Activated CD8-positive, alpha-beta memory T cell treated with anti-CD3 and anti-CD28 coated beads, Interleukin-2, amount 10 ng/mL, durations not matched to agents 7 days and 5 days (primary cell): ENCODE measurements at regions not wholly inside any gene's neighbourhood (a gene's known extent, or its start where the extent isn't known, plus 50 kb on each side); places are given as distances from the start of the nearest gene placed in this dataset.

Experiments
- ATAC-seq: fragments of 150-1000 bp; cut with Tn5 transposase; one replicate; pipeline ENCODE4 v1.10.0; 2021; ENCODE audit warnings: moderate library complexity
- CTCF ChIA-PET: fragments of 350-600 bp; sonication (Branson Sonifier 250); formaldehyde crosslinking; loops from one replicate; lab custom pipeline; 2021; ENCODE audit warnings: antibody characterized with exemption; lab: Charles Lee
- DNase-seq: peaks from one replicate; pipeline ENCODE4 v3.0.0-alpha.2; 2020
- H3K27ac Mint-ChIP-seq: one replicate; pipeline ENCODE4 v1.8.0; 2021; ENCODE audit warnings: mild to moderate bottlenecking, mixed read lengths
- H3K27me3 Mint-ChIP-seq: one replicate; pipeline ENCODE4 v1.8.0; 2021; ENCODE audit warnings: mixed read lengths
- H3K36me3 Mint-ChIP-seq: one replicate; pipeline ENCODE4 v1.8.0; 2021; ENCODE audit warnings: mild to moderate bottlenecking, mixed read lengths
- H3K4me1 Mint-ChIP-seq: one replicate; pipeline ENCODE4 v1.8.0; 2021; ENCODE audit warnings: mixed read lengths
- H3K4me3 Mint-ChIP-seq: one replicate; pipeline ENCODE4 v1.8.0; 2021; ENCODE audit warnings: mild to moderate bottlenecking, moderate library complexity, mixed read lengths
- H3K9me3 Mint-ChIP-seq: one replicate; pipeline ENCODE4 v1.8.0; 2022; ENCODE audit warnings: low read depth, mixed read lengths

- no peaks in the 10 kb centered on the region for H3K27me3 Mint-ChIP-seq
- DNase-seq: no peak
- CTCF ChIA-PET: no interaction called here
- no peak overlapping the region for H3K27ac Mint-ChIP-seq
- H3K4me3 Mint-ChIP-seq: no peak overlapping the region
- no peaks in the 10 kb centered on the region for H3K36me3 Mint-ChIP-seq
- H3K4me1 Mint-ChIP-seq: no peaks in the 10 kb centered on the region
- no peaks in the 10 kb centered on the region for H3K9me3 Mint-ChIP-seq
- ATAC-seq: no peak
Observed at GRCh38 chr2:43082903-43083677, 143.3 kb downstream of the ZFP36L2 start.

- Mint-ChIP-seq H3K27ac (no peak overlapping the region), H3K27me3 (no peaks in the 10 kb centered on the region), H3K9me3 (no peaks in the 10 kb centered on the region), H3K4me3 (no peak overlapping the region), H3K4me1 (no peaks in the 10 kb centered on the region), H3K36me3 (no peaks in the 10 kb centered on the region)
- no peak for ATAC-seq
- DNase-seq: no peak
- CTCF ChIA-PET: no interaction called here
Observed at GRCh38 chr2:43082111-43082894, 144.1 kb downstream of the ZFP36L2 start.

GRCh38 chr2:43081131-43081765 is 145.2 kb downstream of the ZFP36L2 start:
- H3K4me3 Mint-ChIP-seq: no peak overlapping the region
- CTCF ChIA-PET: no interaction called here
- no peaks in the 10 kb centered on the region for H3K4me1 Mint-ChIP-seq
- no peak for ATAC-seq
- H3K9me3 Mint-ChIP-seq: no peaks in the 10 kb centered on the region
- H3K27ac Mint-ChIP-seq: no peak overlapping the region
- no peaks in the 10 kb centered on the region for H3K27me3 Mint-ChIP-seq
- no peak for DNase-seq
- no peaks in the 10 kb centered on the region for H3K36me3 Mint-ChIP-seq

- CTCF ChIA-PET: no interaction called here
- ATAC-seq: no peak
- Mint-ChIP-seq H3K36me3 (no peaks in the 10 kb centered on the region), H3K4me1 (no peaks in the 10 kb centered on the region), H3K9me3 (no peaks in the 10 kb centered on the region), H3K27ac (no peak overlapping the region), H3K4me3 (no peak overlapping the region), H3K27me3 (no peaks in the 10 kb centered on the region)
- DNase-seq: no peak
Observed at GRCh38 chr2:43080571-43081021, 145.8 kb downstream of the ZFP36L2 start.

GRCh38 chr2:43078781-43079755 is 147.3 kb downstream of the ZFP36L2 start:
- DNase-seq (no peak), ATAC-seq (no peak)
- no peak overlapping the region for H3K4me3 Mint-ChIP-seq
- no peaks in the 10 kb centered on the region for H3K9me3 Mint-ChIP-seq
- H3K27ac Mint-ChIP-seq: no peak overlapping the region
- CTCF ChIA-PET: no interaction called here
- no peaks in the 10 kb centered on the region for H3K36me3 Mint-ChIP-seq
- H3K27me3 Mint-ChIP-seq: no peaks in the 10 kb centered on the region
- no peaks in the 10 kb centered on the region for H3K4me1 Mint-ChIP-seq

- no peaks in the 10 kb centered on the region for H3K27me3 Mint-ChIP-seq
- H3K36me3 Mint-ChIP-seq: no peaks in the 10 kb centered on the region
- no peak overlapping the region for H3K4me3 Mint-ChIP-seq
- no peaks in the 10 kb centered on the region for H3K4me1 Mint-ChIP-seq
- no peak overlapping the region for H3K27ac Mint-ChIP-seq
- no peak for DNase-seq
- CTCF ChIA-PET: no interaction called here
- H3K9me3 Mint-ChIP-seq: no peaks in the 10 kb centered on the region
- no peak for ATAC-seq
Observed at GRCh38 chr2:43078301-43078700, 148.1 kb downstream of the ZFP36L2 start.

GRCh38 chr2:43077876-43078275 is 148.5 kb downstream of the ZFP36L2 start:
- no peaks in the 10 kb centered on the region for H3K4me1 Mint-ChIP-seq
- H3K36me3 Mint-ChIP-seq: no peaks in the 10 kb centered on the region
- DNase-seq (no peak), ATAC-seq (no peak)
- H3K27ac Mint-ChIP-seq: no peak overlapping the region
- CTCF ChIA-PET: no interaction called here
- H3K4me3 Mint-ChIP-seq: no peak overlapping the region
- H3K9me3 Mint-ChIP-seq: no peaks in the 10 kb centered on the region
- H3K27me3 Mint-ChIP-seq: no peaks in the 10 kb centered on the region

- no peak overlapping the region for H3K4me3 Mint-ChIP-seq
- CTCF ChIA-PET: no interaction called here
- no peak overlapping the region for H3K27ac Mint-ChIP-seq
- ATAC-seq (no peak), DNase-seq (no peak)
- no peaks in the 10 kb centered on the region for H3K9me3 Mint-ChIP-seq
- H3K36me3 Mint-ChIP-seq: no peaks in the 10 kb centered on the region
- H3K4me1 Mint-ChIP-seq: no peaks in the 10 kb centered on the region
- no peaks in the 10 kb centered on the region for H3K27me3 Mint-ChIP-seq
Observed at GRCh38 chr2:43076676-43077075, 149.7 kb downstream of the ZFP36L2 start.

GRCh38 chr2:43075811-43076585 is 150.4 kb downstream of the ZFP36L2 start:
- Mint-ChIP-seq H3K27ac (no peak overlapping the region), H3K9me3 (no peaks in the 10 kb centered on the region), H3K4me3 (no peak overlapping the region), H3K36me3 (no peaks in the 10 kb centered on the region), H3K4me1 (no peaks in the 10 kb centered on the region), H3K27me3 (no peaks in the 10 kb centered on the region)
- no peak for ATAC-seq
- DNase-seq: no peak
- CTCF ChIA-PET: no interaction called here

GRCh38 chr2:43075054-43075593 is 151.3 kb downstream of the ZFP36L2 start:
- Mint-ChIP-seq H3K9me3 (no peaks in the 10 kb centered on the region), H3K4me3 (no peak overlapping the region), H3K4me1 (no peaks in the 10 kb centered on the region), H3K36me3 (no peaks in the 10 kb centered on the region), H3K27me3 (no peaks in the 10 kb centered on the region), H3K27ac (no peak overlapping the region)
- CTCF ChIA-PET: interaction anchor here (0.5 kb wide), 1 partner anchor 101 kb away, joined by 3 read pairs; no protein-coding TSS in a partner anchor
- no peak for ATAC-seq
- DNase-seq: no peak

- Mint-ChIP-seq H3K4me1 (no peaks in the 10 kb centered on the region), H3K27me3 (no peaks in the 10 kb centered on the region), H3K9me3 (no peaks in the 10 kb centered on the region), H3K27ac (no peak overlapping the region), H3K36me3 (no peaks in the 10 kb centered on the region), H3K4me3 (no peak overlapping the region)
- no peak for ATAC-seq
- CTCF ChIA-PET: interaction anchor here (0.5 kb wide), 1 partner anchor 101 kb away, joined by 3 read pairs; no protein-coding TSS in a partner anchor
- no peak for DNase-seq
Observed at GRCh38 chr2:43074592-43075053, 151.8 kb downstream of the ZFP36L2 start.

- Mint-ChIP-seq H3K4me3 (no peak overlapping the region), H3K4me1 (no peaks in the 10 kb centered on the region), H3K9me3 (no peaks in the 10 kb centered on the region), H3K36me3 (no peaks in the 10 kb centered on the region), H3K27ac (no peak overlapping the region), H3K27me3 (no peaks in the 10 kb centered on the region)
- CTCF ChIA-PET: no interaction called here
- DNase-seq: no peak
- no peak for ATAC-seq
Observed at GRCh38 chr2:43074052-43074451, 152.4 kb downstream of the ZFP36L2 start.
